Loucy (cell line): ENCODE measurements at regions not wholly inside any gene's neighbourhood (a gene's known extent, or its start where the extent isn't known, plus 50 kb on each side); places are given as distances from the start of the nearest gene placed in this dataset.

Experiments used
- H2AFZ ChIP-seq: fragments of 200-600 bp; sonication (generic); 2 replicates; pipeline ENCODE4 v1.6.0; 2016; ENCODE audit warnings: antibody characterized with exemption, mild to moderate bottlenecking, low read length, moderate library complexity
- H3F3A ChIP-seq: fragments of 200-600 bp; 2 replicates; pipeline ENCODE4 v1.6.0; 2016; ENCODE audit warnings: antibody characterized with exemption, low read depth, mild to moderate bottlenecking
- H3K27me3 ChIP-seq: fragments of 200-600 bp; sonication (generic); 2 replicates; pipeline ENCODE4 v1.6.1; 2014; ENCODE audit warnings: low read length, mild to moderate bottlenecking; ENCODE audit not compliant: insufficient read depth, poor library complexity, severe bottlenecking
- H3K36me3 ChIP-seq: fragments of 200-600 bp; sonication (generic); 2 replicates; pipeline ENCODE4 v1.6.1; 2016; ENCODE audit warnings: low read length; ENCODE audit not compliant: insufficient read depth
- H3K4me1 ChIP-seq: fragments of 200-600 bp; sonication (generic); 2 replicates; pipeline ENCODE4 v1.5.1; 2014; ENCODE audit warnings: low read length, mild to moderate bottlenecking; ENCODE audit not compliant: insufficient read depth, poor library complexity, severe bottlenecking
- H3K4me2 ChIP-seq: fragments of 200-600 bp; sonication (generic); 2 replicates; pipeline ENCODE4 v1.6.0; 2014; ENCODE audit warnings: antibody characterized with exemption, low read length, low read depth, mild to moderate bottlenecking; ENCODE audit not compliant: poor library complexity, severe bottlenecking
- H3K4me3 ChIP-seq: fragments of 200-600 bp; sonication (generic); 2 replicates; pipeline ENCODE4 v1.5.1; 2014; ENCODE audit warnings: low read length, mild to moderate bottlenecking, mixed read lengths; ENCODE audit not compliant: poor library complexity, severe bottlenecking
- H3K79me2 ChIP-seq: fragments of 200-600 bp; sonication (generic); 2 replicates; pipeline ENCODE4 v1.6.1; 2014; ENCODE audit warnings: low read length; ENCODE audit not compliant: insufficient read depth
- H3K9ac ChIP-seq: fragments of 200-600 bp; sonication (generic); 2 replicates; pipeline ENCODE4 v1.6.0; 2014; ENCODE audit warnings: mild to moderate bottlenecking, low read depth, low read length, moderate library complexity; ENCODE audit not compliant: poor library complexity, severe bottlenecking
- H3K9me2 ChIP-seq: fragments of 200-600 bp; sonication (generic); replicated peaks from 2 replicates; pipeline ENCODE4 v1.6.1; 2016; ENCODE audit warnings: low read depth, low read length, mixed read lengths
- H3K9me3 ChIP-seq: fragments of 200-600 bp; sonication (generic); 2 replicates; pipeline ENCODE4 v1.6.1; 2014; ENCODE audit warnings: mild to moderate bottlenecking, antibody characterized with exemption, low read length, low read depth; ENCODE audit not compliant: insufficient read depth
- H4K20me1 ChIP-seq: fragments of 200-600 bp; sonication (generic); 2 replicates; pipeline ENCODE4 v1.6.0; 2014; ENCODE audit warnings: antibody characterized with exemption, low read length, mild to moderate bottlenecking; ENCODE audit not compliant: insufficient read depth, poor library complexity, severe bottlenecking
- EZH2phosphoT487 ChIP-seq: fragments of 200-600 bp; IDR thresholded peaks from 2 replicates; pipeline ENCODE4 v1.6.1; 2018; ENCODE audit warnings: antibody characterized with exemption, mild to moderate bottlenecking, moderate library complexity, borderline replicate concordance
- TF ChIP-seq, protein P1 (sequence below): fragments of 200-600 bp; sonication (generic); conservative IDR thresholded peaks from 2 replicates; pipeline ENCODE4 v1.5.1; 2014; ENCODE audit warnings: mild to moderate bottlenecking, antibody characterized with exemption, low read length

DNA sequence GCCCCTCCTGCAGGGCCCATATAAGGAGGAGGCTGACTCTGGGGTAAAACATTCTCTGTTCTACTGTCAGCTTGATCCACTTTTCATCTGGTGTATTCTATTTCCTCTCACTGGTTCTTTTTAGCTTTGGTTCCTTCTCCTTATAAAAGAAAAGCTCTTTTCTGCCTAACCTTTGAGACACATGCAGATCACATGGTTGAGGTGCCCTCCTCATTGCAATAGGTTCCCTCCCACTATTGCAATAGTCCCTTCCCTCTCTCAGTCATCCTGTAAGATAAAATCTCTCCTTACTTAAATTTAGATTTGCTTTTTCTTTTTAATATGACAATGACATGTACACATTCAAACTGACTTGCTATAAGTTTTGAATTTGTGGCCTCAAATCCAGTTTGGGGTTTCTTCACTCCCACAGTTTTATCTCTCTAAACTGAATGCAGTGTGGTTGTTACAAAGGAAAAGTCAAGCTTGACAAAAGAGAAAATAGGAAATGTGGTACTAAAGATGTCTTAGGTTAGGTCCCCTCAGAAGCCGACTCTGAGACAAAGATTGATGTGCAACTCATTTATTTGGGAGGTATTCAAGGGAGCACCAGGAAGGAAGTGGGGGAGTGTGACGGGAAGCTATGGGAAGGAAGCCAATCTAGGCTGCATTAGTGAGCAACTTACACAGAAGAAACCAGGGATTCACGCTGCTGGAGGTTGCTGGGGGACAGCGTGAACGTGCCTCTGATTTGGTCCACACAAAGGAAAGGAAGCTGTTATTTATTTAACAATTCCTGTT lies 127.6 kb upstream of the LINC00305 start:
- Histone ChIP-seq H3K4me1 (no peaks in the 10 kb centered on the region), H3K27me3 (no peaks in the 10 kb centered on the region), H3F3A (no peaks in the 10 kb centered on the region), H3K4me2 (no peak overlapping the region), H4K20me1 (no peaks in the 10 kb centered on the region), H3K79me2 (no peaks in the 10 kb centered on the region), H3K9me3 (no peaks in the 10 kb centered on the region; the same call in 1 of the 2 replicates), H3K4me3 (no peak overlapping the region), H3K9ac (no peak overlapping the region), H2AFZ (no peak overlapping the region), H3K36me3 (no peaks in the 10 kb centered on the region), H3K9me2 (no peaks in the 10 kb centered on the region)
- TF ChIP-seq EZH2phosphoT487, result no peak
- TF ChIP-seq, protein P1, sequence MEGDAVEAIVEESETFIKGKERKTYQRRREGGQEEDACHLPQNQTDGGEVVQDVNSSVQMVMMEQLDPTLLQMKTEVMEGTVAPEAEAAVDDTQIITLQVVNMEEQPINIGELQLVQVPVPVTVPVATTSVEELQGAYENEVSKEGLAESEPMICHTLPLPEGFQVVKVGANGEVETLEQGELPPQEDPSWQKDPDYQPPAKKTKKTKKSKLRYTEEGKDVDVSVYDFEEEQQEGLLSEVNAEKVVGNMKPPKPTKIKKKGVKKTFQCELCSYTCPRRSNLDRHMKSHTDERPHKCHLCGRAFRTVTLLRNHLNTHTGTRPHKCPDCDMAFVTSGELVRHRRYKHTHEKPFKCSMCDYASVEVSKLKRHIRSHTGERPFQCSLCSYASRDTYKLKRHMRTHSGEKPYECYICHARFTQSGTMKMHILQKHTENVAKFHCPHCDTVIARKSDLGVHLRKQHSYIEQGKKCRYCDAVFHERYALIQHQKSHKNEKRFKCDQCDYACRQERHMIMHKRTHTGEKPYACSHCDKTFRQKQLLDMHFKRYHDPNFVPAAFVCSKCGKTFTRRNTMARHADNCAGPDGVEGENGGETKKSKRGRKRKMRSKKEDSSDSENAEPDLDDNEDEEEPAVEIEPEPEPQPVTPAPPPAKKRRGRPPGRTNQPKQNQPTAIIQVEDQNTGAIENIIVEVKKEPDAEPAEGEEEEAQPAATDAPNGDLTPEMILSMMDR, result no peak

DNA sequence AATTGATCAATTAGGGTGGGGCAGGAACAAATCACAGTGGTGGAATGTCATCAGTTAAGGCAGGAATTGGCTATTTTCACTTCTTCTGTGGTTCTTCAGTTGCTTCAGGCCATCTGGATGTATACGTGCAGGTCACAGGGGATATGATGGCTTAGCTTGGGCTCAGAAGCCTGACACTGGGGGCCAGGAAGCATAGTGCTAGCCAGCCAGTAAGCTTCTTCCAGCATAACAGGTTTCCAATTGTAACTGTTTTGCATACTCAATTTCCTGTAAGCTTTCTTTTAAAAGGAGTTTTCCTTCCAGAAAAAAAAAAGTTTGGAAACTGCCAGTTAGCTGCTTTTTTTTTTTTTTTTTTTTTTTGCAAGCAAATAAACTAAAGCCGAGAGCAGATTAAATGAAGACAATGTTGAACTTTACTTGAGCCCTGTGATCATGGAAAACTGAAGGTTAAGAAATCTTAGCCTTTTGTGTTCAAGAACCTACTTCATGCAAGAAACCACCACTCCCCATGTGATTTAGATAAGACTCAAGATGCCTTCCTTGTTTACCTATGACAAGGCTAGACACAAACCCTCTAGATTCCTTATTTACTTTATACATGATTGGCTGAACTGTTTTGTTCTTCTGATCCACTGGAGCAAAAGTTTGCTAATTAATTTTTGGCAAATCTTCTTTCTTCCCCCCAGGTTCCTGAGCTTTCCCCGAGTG lies 126.9 kb upstream of the LINC00305 start:
- Histone ChIP-seq H3K4me2 (no peak overlapping the region), H3K9me3 (no peaks in the 10 kb centered on the region; the same call in 1 of the 2 replicates), H3K27me3 (no peaks in the 10 kb centered on the region), H3K4me3 (no peak overlapping the region), H3K79me2 (no peaks in the 10 kb centered on the region), H3K36me3 (no peaks in the 10 kb centered on the region), H3K9ac (no peak overlapping the region), H3K9me2 (no peaks in the 10 kb centered on the region), H3K4me1 (no peaks in the 10 kb centered on the region), H2AFZ (no peak overlapping the region), H4K20me1 (no peaks in the 10 kb centered on the region), H3F3A (no peaks in the 10 kb centered on the region)
- TF ChIP-seq, protein P1, result no peak
- no peak for TF ChIP-seq EZH2phosphoT487

DNA sequence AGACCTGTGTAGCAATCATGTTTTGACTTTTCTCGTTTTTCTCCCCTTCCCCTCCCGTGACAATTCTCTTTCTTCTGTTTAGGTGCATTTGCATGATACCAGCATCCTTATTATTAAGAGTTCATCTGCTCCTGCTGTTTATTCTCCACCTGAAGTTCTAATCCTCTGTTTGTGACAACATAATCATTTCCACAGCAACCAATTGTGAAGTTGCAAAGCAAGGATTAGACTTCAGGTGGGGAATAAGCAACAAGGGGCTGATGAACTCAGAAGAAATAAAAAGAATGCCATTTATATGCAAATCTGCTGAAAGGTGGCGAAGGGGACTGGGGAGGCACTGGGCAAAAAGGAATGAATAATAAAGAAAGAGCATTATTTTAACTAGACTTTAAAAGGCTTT lies 124.8 kb upstream of the LINC00305 start:
- Histone ChIP-seq H3K36me3 (no peaks in the 10 kb centered on the region), H3K4me2 (no peak overlapping the region), H4K20me1 (no peaks in the 10 kb centered on the region), H3K79me2 (no peaks in the 10 kb centered on the region), H3K9ac (no peak overlapping the region), H3K4me1 (no peaks in the 10 kb centered on the region), H3K9me3 (no peaks in the 10 kb centered on the region; the same call in 1 of the 2 replicates), H3F3A (no peaks in the 10 kb centered on the region), H3K4me3 (no peak overlapping the region), H2AFZ (no peak overlapping the region), H3K9me2 (no peaks in the 10 kb centered on the region), H3K27me3 (no peaks in the 10 kb centered on the region)
- TF ChIP-seq, protein P1, result no peak
- no peak for TF ChIP-seq EZH2phosphoT487
